Muscle layer of colon (tissue), 2 donors: ENCODE measurements at regions not wholly inside any gene's neighbourhood (a gene's known extent, or its start where the extent isn't known, plus 50 kb on each side); places are given as distances from the start of the nearest gene placed in this dataset.

Experiments
- H3K27ac ChIP-seq: one replicate; pipeline ENCODE4 v1.7.0; 2013; ENCODE audit warnings: low read depth, mild to moderate bottlenecking, low read length, moderate library complexity
- H3K27me3 ChIP-seq, 2 donors: one replicate each; pipeline ENCODE4 v1.7.0; 2013; ENCODE audit warnings: low read length in 2 of 2, mild to moderate bottlenecking in 2 of 2; ENCODE audit not compliant: insufficient read depth in 2 of 2, control insufficient read depth in 1 of 2
- H3K36me3 ChIP-seq: one replicate; pipeline ENCODE4 v1.7.0; 2013; ENCODE audit warnings: mild to moderate bottlenecking, low read length; ENCODE audit not compliant: insufficient read depth
- H3K4me1 ChIP-seq: one replicate; pipeline ENCODE4 v1.7.0; 2013; ENCODE audit warnings: mild to moderate bottlenecking, low read length; ENCODE audit not compliant: insufficient read depth
- H3K4me3 ChIP-seq, 2 donors: one replicate each; pipeline ENCODE4 v1.7.0; 2013; ENCODE audit warnings: low read length in 2 of 2, low read depth in 1 of 2, mild to moderate bottlenecking in 1 of 2, moderate library complexity in 1 of 2
- H3K9ac ChIP-seq: one replicate; pipeline ENCODE4 v1.7.0; 2013; ENCODE audit warnings: low read length
- H3K9me3 ChIP-seq: one replicate; pipeline ENCODE4 v1.7.0; 2013; ENCODE audit warnings: mild to moderate bottlenecking, low read length
- donor health status: abdominal sarcoma.
- donor health status: Adenocarcinoma of cecum.

DNA sequence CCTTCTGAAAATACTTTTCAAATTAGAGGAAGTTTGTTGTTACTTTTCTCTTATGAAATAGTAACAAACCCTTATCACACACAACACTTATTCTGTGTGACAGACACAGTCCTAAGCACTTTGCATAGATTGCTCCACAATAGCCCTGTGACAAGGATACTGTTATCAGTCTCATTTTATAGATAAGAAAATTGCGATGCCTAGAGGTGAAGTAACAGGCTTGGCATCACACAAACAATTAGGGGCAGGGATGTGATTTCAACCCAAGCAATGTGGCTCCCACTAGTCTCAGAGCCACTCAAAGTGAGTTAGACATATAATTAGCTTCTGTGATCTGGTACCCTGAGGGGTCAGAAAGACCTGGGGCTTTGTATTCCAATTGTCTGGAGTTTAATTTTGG is 339.9 kb downstream of the FBXO8 start:
- Histone ChIP-seq H3K36me3 (no peaks in the 10 kb centered on the region), H3K4me3 (no peak overlapping the region), H3K4me1 (peaks cover 11% of the 10 kb centered on the region), H3K9me3 (no peaks in the 10 kb centered on the region), H3K27me3 (no peaks in the 10 kb centered on the region), H3K9ac (no peak overlapping the region), H3K27ac (no peak overlapping the region)

- no peaks in the 10 kb centered on the region for H3K27me3 ChIP-seq
- H3K4me1 ChIP-seq, result peaks cover 29% of the 10 kb centered on the region
- H3K9ac ChIP-seq, result no peak overlapping the region
- no peaks in the 10 kb centered on the region for H3K9me3 ChIP-seq
- no peak overlapping the region for H3K27ac ChIP-seq
- H3K36me3 ChIP-seq, result no peaks in the 10 kb centered on the region
- H3K4me3 ChIP-seq, result no peak overlapping the region
Observed at GRCh38 chr4:173940146-173940545, 343.3 kb downstream of the FBXO8 start.

DNA sequence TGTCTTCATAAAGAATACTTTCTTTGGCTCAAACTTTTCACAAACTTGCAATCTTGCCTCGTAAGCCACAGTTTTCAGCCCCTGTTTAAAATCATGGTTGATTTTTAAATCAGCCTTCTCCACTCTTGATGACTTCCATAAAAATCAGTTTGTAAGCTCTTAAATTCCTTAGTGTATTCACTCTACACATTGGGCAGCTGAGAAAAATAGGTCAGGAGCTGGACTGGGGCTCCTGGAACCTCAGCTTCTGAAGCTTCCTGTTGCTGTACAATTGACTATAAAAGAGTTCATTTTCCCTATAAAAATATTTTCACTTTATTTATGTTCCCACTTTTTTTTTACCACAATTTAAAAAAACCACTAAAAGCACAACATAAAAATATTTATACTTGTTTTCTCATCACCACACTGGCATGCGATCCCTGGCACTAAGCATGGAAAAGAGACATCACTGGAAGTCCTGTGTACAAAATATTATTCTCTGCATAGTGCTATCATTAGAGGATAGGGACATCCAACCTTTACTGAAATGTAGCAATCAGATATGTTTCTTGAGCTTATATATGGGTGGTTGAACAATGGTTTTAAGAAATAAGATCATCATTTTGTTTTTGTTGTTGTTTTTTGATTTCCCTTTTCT is 345.7 kb downstream of the FBXO8 start:
- Histone ChIP-seq H3K4me1 (peaks cover 25% of the 10 kb centered on the region), H3K27me3 (no peaks in the 10 kb centered on the region), H3K36me3 (no peaks in the 10 kb centered on the region)

DNA sequence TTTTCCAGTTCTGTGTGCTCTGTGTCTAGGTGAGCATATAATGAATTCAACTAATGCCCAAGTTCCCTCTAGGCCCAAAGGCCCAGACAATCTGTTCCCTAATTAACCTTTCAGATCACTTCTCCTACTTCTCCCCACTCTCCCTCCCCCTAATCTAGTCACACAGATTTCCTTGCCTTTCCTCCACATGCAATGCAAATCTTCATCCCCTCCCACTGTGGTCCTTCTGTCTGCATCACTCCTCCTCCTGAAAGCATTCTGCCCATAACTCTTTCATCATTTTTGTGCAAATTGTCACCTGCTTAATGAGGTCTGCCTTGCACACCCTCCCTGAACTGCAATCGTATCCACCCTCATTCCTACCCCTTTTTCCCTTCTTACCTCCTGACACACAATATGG is 346.6 kb downstream of the FBXO8 start:
- H3K27me3 ChIP-seq, result no peaks in the 10 kb centered on the region
- H3K36me3 ChIP-seq, result no peaks in the 10 kb centered on the region
- no peak overlapping the region for H3K27ac ChIP-seq
- H3K9me3 ChIP-seq, result no peaks in the 10 kb centered on the region
- no peak overlapping the region for H3K4me3 ChIP-seq
- peaks cover 25% of the 10 kb centered on the region for H3K4me1 ChIP-seq
- no peak overlapping the region for H3K9ac ChIP-seq

More for the DNA sequence above, 345.7 kb downstream of the FBXO8 start:
- Histone ChIP-seq H3K9ac (no peak overlapping the region), H3K4me3 (no peak overlapping the region), H3K9me3 (no peaks in the 10 kb centered on the region), H3K27ac (no peak overlapping the region)

- H3K36me3 ChIP-seq, result no peaks in the 10 kb centered on the region
- no peak overlapping the region for H3K4me3 ChIP-seq
- peak overlapping the region; percentile 65 for H3K27ac ChIP-seq
- no peak overlapping the region for H3K9ac ChIP-seq
- H3K27me3 ChIP-seq, result no peaks in the 10 kb centered on the region
- H3K4me1 ChIP-seq, result peaks cover 28% of the 10 kb centered on the region
- no peaks in the 10 kb centered on the region for H3K9me3 ChIP-seq
Observed at GRCh38 chr4:173935622-173936405, 347.7 kb downstream of the FBXO8 start.

GRCh38 chr4:173934933-173935620 is 348.4 kb downstream of the FBXO8 start:
- no peak overlapping the region for H3K4me3 ChIP-seq

GRCh38 chr4:173934201-173934600 is 349.3 kb downstream of the FBXO8 start:
- Histone ChIP-seq H3K9me3 (no peaks in the 10 kb centered on the region), H3K27ac (no peak overlapping the region), H3K36me3 (no peaks in the 10 kb centered on the region), H3K9ac (no peak overlapping the region), H3K4me1 (peaks cover 41% of the 10 kb centered on the region), H3K4me3 (no peak overlapping the region), H3K27me3 (no peaks in the 10 kb centered on the region)

More at GRCh38 chr4:173934933-173935620, 348.4 kb downstream of the FBXO8 start:
- no peak overlapping the region for H3K9ac ChIP-seq
- no peaks in the 10 kb centered on the region for H3K9me3 ChIP-seq
- H3K27ac ChIP-seq, result peak overlapping the region; percentile 65
- H3K36me3 ChIP-seq, result no peaks in the 10 kb centered on the region
- H3K27me3 ChIP-seq, result no peaks in the 10 kb centered on the region
- peaks cover 35% of the 10 kb centered on the region for H3K4me1 ChIP-seq

GRCh38 chr4:173932701-173933100 is 350.8 kb downstream of the FBXO8 start:
- Histone ChIP-seq H3K9me3 (no peaks in the 10 kb centered on the region), H3K9ac (no peak overlapping the region), H3K27me3 (no peaks in the 10 kb centered on the region), H3K4me1 (peaks cover 41% of the 10 kb centered on the region), H3K27ac (no peak overlapping the region), H3K4me3 (no peak overlapping the region), H3K36me3 (no peaks in the 10 kb centered on the region)

GRCh38 chr4:173930329-173930967 is 353.0 kb downstream of the FBXO8 start:
- Histone ChIP-seq H3K27ac (no peak overlapping the region), H3K9me3 (no peaks in the 10 kb centered on the region), H3K36me3 (no peaks in the 10 kb centered on the region), H3K27me3 (no peaks in the 10 kb centered on the region), H3K4me1 (peaks cover 29% of the 10 kb centered on the region), H3K4me3 (peak overlapping the region in 1 of 2 donors; percentile 3), H3K9ac (no peak overlapping the region)

- Histone ChIP-seq H3K4me1 (peaks cover 29% of the 10 kb centered on the region), H3K9me3 (no peaks in the 10 kb centered on the region), H3K4me3 (no peak overlapping the region), H3K36me3 (no peaks in the 10 kb centered on the region), H3K9ac (no peak overlapping the region), H3K27ac (no peak overlapping the region), H3K27me3 (no peaks in the 10 kb centered on the region)
Observed at GRCh38 chr4:173929921-173930320, 353.5 kb downstream of the FBXO8 start.

DNA sequence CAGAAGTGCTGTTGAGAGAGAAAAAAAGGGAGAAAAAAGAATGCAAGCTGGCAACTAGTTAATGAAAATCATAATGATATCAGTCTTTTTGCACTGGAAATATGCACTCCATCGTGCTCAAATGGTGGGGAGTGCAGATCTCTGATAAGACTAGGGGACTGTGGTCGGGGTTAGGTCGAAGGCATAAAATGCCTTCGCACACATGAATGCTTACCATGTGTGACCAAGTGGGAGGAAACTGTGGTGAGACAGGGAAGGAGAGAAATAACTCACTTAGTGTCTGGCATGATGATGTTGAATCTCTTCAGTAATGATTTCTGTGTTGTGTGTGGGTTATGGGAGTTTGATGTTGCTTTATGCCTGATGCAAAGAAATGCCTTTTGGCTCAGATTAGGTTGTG is 358.9 kb downstream of the FBXO8 start:
- no peaks in the 10 kb centered on the region for H3K9me3 ChIP-seq
- H3K4me1 ChIP-seq, result peaks cover 33% of the 10 kb centered on the region
- no peak overlapping the region for H3K9ac ChIP-seq
- no peak overlapping the region for H3K4me3 ChIP-seq
- peak overlapping the region; percentile 83 for H3K27ac ChIP-seq
- no peaks in the 10 kb centered on the region for H3K36me3 ChIP-seq
- no peaks in the 10 kb centered on the region for H3K27me3 ChIP-seq
